ENCODE measurements at regions not wholly inside any gene's neighbourhood (a gene's known extent, or its start where the extent isn't known, plus 50 kb on each side); places are given as distances from the start of the nearest gene placed in this dataset.

DNA sequence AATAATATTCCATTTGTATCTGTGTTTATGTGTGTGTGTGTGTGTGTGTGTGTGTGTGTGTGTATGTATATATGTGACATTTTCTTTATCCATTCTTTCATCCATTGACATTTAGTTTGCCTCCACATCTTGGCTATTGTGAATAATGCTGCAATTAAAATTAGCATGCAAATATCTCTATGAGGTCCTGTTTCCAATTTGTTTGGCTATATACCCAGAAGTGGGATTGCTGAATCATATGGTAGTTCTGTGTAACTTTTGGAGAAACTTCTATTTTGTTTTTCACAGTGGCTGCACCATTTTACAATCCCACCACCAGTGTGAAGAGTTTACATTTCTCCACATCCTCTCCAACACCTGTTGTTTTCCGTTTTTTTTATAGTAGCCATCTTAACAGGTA, 53.1 kb downstream of the CH25H start:
- Histone ChIP-seq H3K27ac (no peak overlapping the region), H3K4me1 (replicated peaks in 1 of 2) (no peaks in the 10 kb centered on the region), H3K4me3 (no peak overlapping the region)
- in situ Hi-C loops (cut with MboI; ENCODE audit: low pct_unique_long_range_greater_than_20kb in 2 of 9, low sequenced_read_pairs in 9 of 9, unreplicated experiment in 9 of 9), result no loop called here
- no peak for ATAC-seq (replicated peaks in 6 of 8)
- WGBS, 10 experiments, result 11 to 100% (median 83%) methylated on average over 1 of the region's 1 CpG

DNA sequence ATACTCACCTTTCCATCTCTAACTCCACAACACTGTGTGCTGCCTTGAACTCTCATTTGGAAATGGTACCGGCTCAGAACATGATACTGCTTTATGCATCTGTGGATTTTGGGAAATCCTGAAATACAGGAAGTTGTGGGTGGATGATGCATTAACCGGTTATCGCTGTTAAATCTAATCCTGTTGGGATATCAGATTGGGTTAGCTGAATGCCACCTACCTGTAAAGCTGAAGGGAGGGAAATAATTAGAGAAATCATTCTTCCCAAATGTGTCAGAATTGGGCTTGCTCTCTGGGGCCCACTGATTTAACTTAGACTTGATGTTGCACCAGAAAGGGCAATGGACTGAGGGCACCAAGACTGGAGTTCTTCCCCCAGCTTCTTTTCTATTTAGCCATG, 54.0 kb downstream of the CH25H start:
- no peak for ATAC-seq (replicated peaks in 6 of 8)
- in situ Hi-C loops (cut with MboI; ENCODE audit: low pct_unique_long_range_greater_than_20kb in 2 of 9, low sequenced_read_pairs in 9 of 9, unreplicated experiment in 9 of 9), result no loop called here
- 0 to 100% (median 20%) methylated on average over 1 to 3 of the region's 3 CpGs; no CpG with 5 or more reads in 3 of the 10 experiments for WGBS, 10 experiments
- no peaks in the 10 kb centered on the region for H3K4me1 ChIP-seq (replicated peaks in 1 of 2)
- no peak overlapping the region for H3K4me3 ChIP-seq
- H3K27ac ChIP-seq, result no peak overlapping the region

DNA sequence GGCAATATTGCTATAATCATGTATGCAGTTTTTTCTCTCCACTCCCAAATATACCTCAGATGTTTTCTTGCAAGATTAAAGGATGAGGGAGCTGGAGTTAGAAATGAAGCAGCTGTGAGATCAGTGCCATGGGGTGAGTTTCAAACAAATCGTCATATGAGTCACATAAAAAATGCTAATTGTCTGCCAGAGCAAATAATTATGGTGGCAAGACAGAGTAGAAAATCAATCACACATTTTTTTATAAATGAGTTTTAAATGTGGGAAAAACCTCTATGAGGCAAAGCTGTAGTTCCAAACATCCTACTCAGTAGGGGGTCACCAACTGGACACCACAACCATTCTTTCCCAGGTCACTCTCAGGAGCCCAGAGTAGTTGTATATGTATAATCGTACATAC, 55.3 kb downstream of the CH25H start:
- no peak overlapping the region for H3K4me3 ChIP-seq
- in situ Hi-C loops (cut with MboI; ENCODE audit: low pct_unique_long_range_greater_than_20kb in 2 of 9, low sequenced_read_pairs in 9 of 9, unreplicated experiment in 9 of 9), result no loop called here
- 0 to 80% (median 70%) methylated on average over 1 to 2 of the region's 2 CpGs; no CpG with 5 or more reads in 2 of the 10 experiments for WGBS, 10 experiments
- H3K27ac ChIP-seq, result no peak overlapping the region
- ATAC-seq (replicated peaks in 6 of 8), result peak in 3 of 8 experiments; percentile 19 to 42 (median 30)
- H3K4me1 ChIP-seq (replicated peaks in 1 of 2), result no peaks in the 10 kb centered on the region

- WGBS, 10 experiments, result 58 to 100% (median 88%) methylated on average over 3 to 5 of the region's 5 CpGs
- H3K4me1 ChIP-seq (replicated peaks in 1 of 2), result no peaks in the 10 kb centered on the region
- H3K4me3 ChIP-seq, result no peak overlapping the region
- in situ Hi-C loops (cut with MboI; ENCODE audit: low pct_unique_long_range_greater_than_20kb in 2 of 9, low sequenced_read_pairs in 9 of 9, unreplicated experiment in 9 of 9), result no loop called here
- no peak for ATAC-seq (replicated peaks in 6 of 8)
- H3K27ac ChIP-seq, result no peak overlapping the region
Measured at GRCh38 chr10:89148061-89148460, 59.1 kb downstream of the CH25H start.

GRCh38 chr10:89147256-89147655, 59.9 kb downstream of the CH25H start:
- in situ Hi-C loops (cut with MboI; ENCODE audit: low pct_unique_long_range_greater_than_20kb in 2 of 9, low sequenced_read_pairs in 9 of 9, unreplicated experiment in 9 of 9), result no loop called here
- 9 to 100% (median 63%) methylated on average over 1 to 2 of the region's 2 CpGs; no CpG with 5 or more reads in 1 of the 10 experiments for WGBS, 10 experiments

GRCh38 chr10:89144836-89145235, 62.3 kb downstream of the CH25H start:
- ATAC-seq (replicated peaks in 6 of 8), result no peak
- Histone ChIP-seq H3K4me1 (replicated peaks in 1 of 2) (no peaks in the 10 kb centered on the region), H3K27ac (no peak overlapping the region), H3K4me3 (no peak overlapping the region)
- in situ Hi-C loops (cut with MboI; ENCODE audit: low pct_unique_long_range_greater_than_20kb in 2 of 9, low sequenced_read_pairs in 9 of 9, unreplicated experiment in 9 of 9), result no loop called here
- 57 to 100% (median 85%) methylated on average over 2 to 4 of the region's 4 CpGs for WGBS, 10 experiments

More at GRCh38 chr10:89147256-89147655, 59.9 kb downstream of the CH25H start:
- H3K4me3 ChIP-seq, result no peak overlapping the region
- no peak overlapping the region for H3K27ac ChIP-seq
- no peaks in the 10 kb centered on the region for H3K4me1 ChIP-seq (replicated peaks in 1 of 2)
- peak in 2 of 8 experiments; percentile 52 to 57 for ATAC-seq (replicated peaks in 6 of 8)

- Histone ChIP-seq H3K4me1 (replicated peaks in 1 of 2) (no peaks in the 10 kb centered on the region), H3K27ac (no peak overlapping the region), H3K4me3 (no peak overlapping the region)
- 71 to 100% (median 75%) methylated on average over 1 to 2 of the region's 2 CpGs; no CpG with 5 or more reads in 4 of the 10 experiments for WGBS, 10 experiments
- no peak for ATAC-seq (replicated peaks in 6 of 8)
- in situ Hi-C loops (cut with MboI; ENCODE audit: low pct_unique_long_range_greater_than_20kb in 2 of 9, low sequenced_read_pairs in 9 of 9, unreplicated experiment in 9 of 9), result no loop called here
Measured at GRCh38 chr10:89142590-89142989, 64.5 kb downstream of the CH25H start.

DNA sequence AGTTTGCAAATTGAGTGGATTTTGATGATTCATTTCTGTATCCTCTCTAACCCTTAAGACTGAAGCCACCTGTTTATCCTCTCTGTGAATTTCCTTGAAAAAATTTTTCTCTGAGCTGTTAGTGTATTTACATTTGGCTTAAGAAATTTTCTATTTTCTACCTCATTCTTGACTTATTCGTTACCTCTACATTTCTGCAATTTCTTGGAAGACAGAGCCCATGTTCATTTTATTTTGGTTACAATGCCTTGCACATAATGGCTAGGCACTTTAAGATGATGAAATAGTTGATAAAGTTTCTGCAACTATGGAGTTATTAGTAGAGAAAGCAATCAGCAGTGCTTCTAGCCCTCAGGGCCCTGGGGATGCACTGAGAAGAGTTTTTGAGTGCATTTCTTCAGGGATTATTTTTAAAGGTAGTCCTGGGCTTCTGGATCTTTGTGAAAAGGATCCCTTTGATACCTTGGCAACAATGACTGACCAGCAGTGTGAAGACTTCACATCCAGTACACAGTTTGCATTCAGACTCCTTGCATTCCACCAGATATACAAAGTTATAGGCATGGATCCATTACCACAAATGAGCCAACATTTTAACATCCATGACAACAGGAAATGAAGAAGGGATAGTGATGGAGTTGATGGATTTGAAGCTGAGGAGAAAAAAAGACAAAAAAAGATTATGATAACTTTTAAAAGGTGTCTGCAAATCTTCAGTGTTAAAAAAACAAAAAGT, 68.2 kb downstream of the CH25H start:
- Histone ChIP-seq H3K4me3 (no peak overlapping the region), H3K27ac (no peak overlapping the region), H3K4me1 (replicated peaks in 1 of 2) (no peaks in the 10 kb centered on the region)
- ATAC-seq (replicated peaks in 6 of 8), result no peak
- WGBS, 10 experiments, result 0 to 100% (median 82%) methylated on average over 1 of the region's 1 CpG; no CpG with 5 or more reads in 1 of the 10 experiments
- in situ Hi-C loops (cut with MboI; ENCODE audit: low pct_unique_long_range_greater_than_20kb in 2 of 9, low sequenced_read_pairs in 9 of 9, unreplicated experiment in 9 of 9), result no loop called here

DNA sequence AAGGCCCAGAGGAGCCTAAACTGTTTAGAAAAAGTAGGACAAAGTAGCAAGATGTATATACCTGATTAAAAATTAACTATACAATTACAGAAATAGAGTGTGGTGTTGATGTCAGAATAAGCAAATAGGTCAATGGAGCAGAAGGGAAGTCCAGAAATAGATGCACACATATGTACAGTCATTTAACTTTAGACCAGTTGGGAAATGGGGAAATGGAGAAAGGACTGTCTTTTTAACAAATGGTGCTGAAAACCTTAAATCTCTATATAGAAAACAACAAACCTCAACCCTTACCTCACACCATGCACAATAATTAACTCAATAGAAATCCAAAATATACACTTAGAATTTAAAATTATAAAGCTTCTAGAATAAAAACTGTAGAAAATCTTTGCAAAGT, 72.2 kb downstream of the CH25H start:
- no peak overlapping the region for H3K27ac ChIP-seq
- ATAC-seq (replicated peaks in 6 of 8), result no peak
- no peak overlapping the region for H3K4me3 ChIP-seq
- in situ Hi-C loops (cut with MboI; ENCODE audit: low pct_unique_long_range_greater_than_20kb in 2 of 9, low sequenced_read_pairs in 9 of 9, unreplicated experiment in 9 of 9), result no loop called here
- no peaks in the 10 kb centered on the region for H3K4me1 ChIP-seq (replicated peaks in 1 of 2)

DNA sequence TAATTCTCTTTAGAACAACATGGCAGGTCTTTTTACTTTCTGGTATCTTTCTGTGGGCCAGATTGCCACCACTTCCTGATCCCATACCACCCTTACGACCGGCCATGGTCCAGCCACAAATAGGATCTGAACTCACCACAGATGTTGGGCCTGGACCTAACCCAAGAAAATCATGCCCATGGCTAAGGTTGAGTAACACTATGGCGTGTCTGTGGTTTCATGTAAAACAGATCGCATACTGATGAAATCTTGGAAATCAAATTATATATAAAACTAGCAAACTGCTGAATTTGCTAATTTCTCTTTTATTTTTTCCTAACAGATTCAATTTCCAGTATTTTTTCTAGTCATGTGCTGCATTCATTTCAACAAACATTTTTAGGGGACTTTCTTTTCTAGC, 77.2 kb downstream of the CH25H start:
- 0 to 100% (median 87%) methylated on average over 1 to 4 of the region's 4 CpGs; no CpG with 5 or more reads in 1 of the 10 experiments for WGBS, 10 experiments
- Histone ChIP-seq H3K4me3 (no peak overlapping the region), H3K27ac (no peak overlapping the region), H3K4me1 (replicated peaks in 1 of 2) (no peaks in the 10 kb centered on the region)
- in situ Hi-C loops (cut with MboI; ENCODE audit: low pct_unique_long_range_greater_than_20kb in 2 of 9, low sequenced_read_pairs in 9 of 9, unreplicated experiment in 9 of 9), result no loop called here
- ATAC-seq (replicated peaks in 6 of 8), result peak in 3 of 8 experiments; percentile 39 to 100 (median 100)

DNA sequence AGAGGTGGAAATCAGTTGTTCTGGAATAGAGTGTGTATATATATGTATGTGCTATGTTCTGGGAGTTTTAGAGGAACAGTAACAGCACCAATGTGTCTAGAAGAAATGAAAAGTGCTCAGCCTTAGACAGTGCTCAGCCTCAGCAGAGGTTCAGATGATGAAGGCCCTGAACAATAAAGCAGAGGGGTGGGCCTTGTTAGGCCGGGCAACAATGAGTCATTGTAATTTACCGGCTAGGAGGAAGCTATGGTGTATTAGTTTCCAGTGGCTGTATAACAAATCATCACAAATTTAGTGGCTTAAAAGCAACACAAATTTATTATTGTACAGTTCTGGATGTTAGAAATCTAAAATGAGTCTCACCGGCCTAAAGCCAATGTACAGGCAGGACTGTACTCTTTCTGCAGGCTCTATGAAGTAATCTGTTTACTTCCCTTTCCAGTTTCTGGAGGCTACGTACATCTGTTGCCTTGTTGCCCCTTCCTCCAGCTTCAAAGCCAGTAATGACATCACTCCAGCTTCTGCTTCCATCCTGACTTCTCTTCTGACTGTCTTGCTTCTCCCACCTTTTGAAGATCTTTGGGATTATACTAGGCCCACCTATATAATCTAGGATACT, 84.6 kb downstream of the CH25H start:
- 58 to 100% (median 81%) methylated on average over 1 to 4 of the region's 4 CpGs; no CpG with 5 or more reads in 1 of the 10 experiments for whole genome bisulfite sequencing, 10 experiments
- no peak overlapping the region for H3K27ac ChIP-seq
- peak in 3 of 8 experiments; percentile 42 to 92 (median 84) for ATAC-seq (replicated peaks in 6 of 8)
- no peaks in the 10 kb centered on the region for H3K4me1 ChIP-seq (replicated peaks in 1 of 2)
- no peak overlapping the region for H3K4me3 ChIP-seq
- in situ Hi-C loops (cut with MboI; ENCODE audit: low pct_unique_long_range_greater_than_20kb in 2 of 9, low sequenced_read_pairs in 9 of 9, unreplicated experiment in 9 of 9), result no loop called here

DNA sequence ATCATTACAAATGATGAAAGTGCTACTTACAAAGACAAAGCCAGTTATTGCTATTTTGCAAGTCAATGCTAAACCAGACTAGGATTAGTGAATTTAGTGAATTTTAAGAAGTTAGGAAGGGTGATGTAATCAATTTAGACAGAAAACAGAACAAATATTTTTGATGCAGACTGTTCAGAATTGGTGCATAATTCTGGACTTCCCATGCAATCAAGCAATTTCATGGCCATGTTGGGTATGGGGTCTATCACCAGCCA, 85.4 kb downstream of the CH25H start:
- no peak overlapping the region for H3K27ac ChIP-seq
- in situ Hi-C loops (cut with MboI; ENCODE audit: low pct_unique_long_range_greater_than_20kb in 2 of 9, low sequenced_read_pairs in 9 of 9, unreplicated experiment in 9 of 9), result no loop called here
- H3K4me3 ChIP-seq, result no peak overlapping the region
- ATAC-seq (replicated peaks in 6 of 8), result no peak
- H3K4me1 ChIP-seq (replicated peaks in 1 of 2), result no peaks in the 10 kb centered on the region

GRCh38 chr10:89120931-89121763, 86.0 kb downstream of the CH25H start:
- H3K4me1 ChIP-seq (replicated peaks in 1 of 2), result no peaks in the 10 kb centered on the region
- no peak for ATAC-seq (replicated peaks in 6 of 8)
- no peak overlapping the region for H3K4me3 ChIP-seq
- 19 to 100% (median 72%) methylated on average over 1 to 5 of the region's 5 CpGs for WGBS, 10 experiments
- in situ Hi-C loops (cut with MboI; ENCODE audit: low pct_unique_long_range_greater_than_20kb in 2 of 9, low sequenced_read_pairs in 9 of 9, unreplicated experiment in 9 of 9), result no loop called here
- no peak overlapping the region for H3K27ac ChIP-seq

Data from motor neuron (in vitro differentiated cells).